Transverse colon (tissue), 4 donors: ENCODE measurements at regions not wholly inside any gene's neighbourhood (a gene's known extent, or its start where the extent isn't known, plus 50 kb on each side); places are given as distances from the start of the nearest gene placed in this dataset.

Source experiments
- DNase-seq: peaks from one replicate; pipeline ENCODE4 v3.0.0-alpha.2; 2019
- H3K27ac ChIP-seq, 4 donors: fragments of 200-600 bp; sonication (generic); 2 replicates each; pipeline ENCODE4 v1.5.1; 2016 to 2018; ENCODE audit warnings: inconsistent platforms in 4 of 4
- H3K27me3 ChIP-seq: fragments of 200-600 bp; sonication (generic); 2 replicates; pipeline ENCODE4 v1.5.1; 2017; ENCODE audit warnings: inconsistent platforms
- H3K36me3 ChIP-seq, 4 donors: fragments of 200-600 bp; sonication (generic); 2 replicates each; pipeline ENCODE4 v1.5.1; 2017 to 2019; ENCODE audit warnings: inconsistent platforms in 4 of 4
- H3K4me1 ChIP-seq, 4 donors: fragments of 200-600 bp; sonication (generic); 2 replicates each; pipeline ENCODE4 v1.5.1; 2017 to 2020; ENCODE audit warnings: inconsistent platforms in 4 of 4
- H3K4me3 ChIP-seq, 4 donors: fragments of 200-600 bp; sonication (generic); 1 replicate in 1 of 4; 2 replicates in 3 of 4; pipeline versions ENCODE4 v1.5.1 to v1.6.1; 2017 to 2019; ENCODE audit warnings: inconsistent platforms in 4 of 4
- H3K9me3 ChIP-seq, 2 donors: fragments of 200-600 bp; sonication (generic); 2 replicates each; pipeline ENCODE4 v1.5.1; 2017 to 2019; ENCODE audit warnings: inconsistent platforms in 2 of 2
- EP300 ChIP-seq: sonication (generic); formaldehyde crosslinking; IDR thresholded peaks from one replicate; pipeline ENCODE4 v1.6.1; 2017; ENCODE audit warnings: antibody characterized with exemption, low read depth
- POLR2A ChIP-seq: fragments of 450-650 bp; IDR thresholded peaks from one replicate; pipeline ENCODE4 v1.6.1; 2016; ENCODE audit warnings: antibody characterized with exemption, mild to moderate bottlenecking, moderate library complexity
- POLR2AphosphoS5 ChIP-seq, 3 donors: sonication (generic); formaldehyde crosslinking; IDR thresholded peaks; one replicate each; pipeline ENCODE4 v1.6.1; 2016; ENCODE audit warnings: antibody characterized with exemption in 3 of 3
- WGBS, 2 donors: methylation state at CpG; one replicate each; pipeline ENCODE4 v1.1.5; 2018; ENCODE audit warnings: low coverage in 1 of 2; 5-methylcytosine and 5-hydroxymethylcytosine counted together
- in situ Hi-C, 4 donors: fragments of 200-750 bp; cut with MboI; loops; one replicate each; pipeline versions ENCODE4 v1.15.0 to v1.15.1; 2017; ENCODE audit warnings: low sequenced_read_pairs in 3 of 4, low pct_ligation_motif_present in 1 of 4, low pct_unique_long_range_greater_than_20kb in 1 of 4
- intact Hi-C: fragments of 100-400 bp; cut with DNase I; formaldehyde crosslinking; loops from one replicate; pipeline ENCODE4 v1.15.1; 2023; ENCODE audit warnings: low total_unique reads
- TF ChIP-seq, protein P1 (sequence below), 5 experiments: fragments of 200-600 bp in 3 of 5; fragments of 450-650 bp in 2 of 5; sonication (generic) in 3 of 5; IDR thresholded peaks; 1 replicate in 2 of 5; 2 replicates in 3 of 5; pipeline ENCODE4 v1.5.1; 2016 to 2017; ENCODE audit warnings: antibody characterized with exemption in 5 of 5, inconsistent platforms in 3 of 5, mild to moderate bottlenecking in 2 of 5, moderate library complexity in 1 of 5

DNA sequence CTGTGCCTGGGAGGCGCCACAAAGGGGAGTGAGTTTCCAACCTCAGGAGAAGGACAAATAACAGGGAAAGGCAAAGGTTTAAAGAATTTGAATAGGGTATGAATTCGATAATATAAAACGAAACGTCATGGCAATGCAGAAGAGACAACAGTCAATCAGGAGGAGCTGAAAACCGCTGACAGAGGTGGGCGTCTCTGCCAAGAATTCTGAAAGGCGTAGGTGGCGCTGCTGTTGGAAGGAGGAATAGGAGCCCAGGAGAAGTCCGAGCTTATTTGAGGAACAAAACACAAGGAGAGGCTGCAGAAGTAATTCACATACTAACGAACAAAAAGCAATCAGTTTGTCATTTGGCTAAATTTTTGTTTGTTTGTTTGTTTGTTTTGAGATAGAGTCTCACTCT, 485.8 kb upstream of the POU3F3 start:
- TF ChIP-seq EP300 (no peak), POLR2AphosphoS5 (IDR thresholded peaks at IDR 0.05) (no peak), POLR2A (no peak)
- TF ChIP-seq, protein P1, sequence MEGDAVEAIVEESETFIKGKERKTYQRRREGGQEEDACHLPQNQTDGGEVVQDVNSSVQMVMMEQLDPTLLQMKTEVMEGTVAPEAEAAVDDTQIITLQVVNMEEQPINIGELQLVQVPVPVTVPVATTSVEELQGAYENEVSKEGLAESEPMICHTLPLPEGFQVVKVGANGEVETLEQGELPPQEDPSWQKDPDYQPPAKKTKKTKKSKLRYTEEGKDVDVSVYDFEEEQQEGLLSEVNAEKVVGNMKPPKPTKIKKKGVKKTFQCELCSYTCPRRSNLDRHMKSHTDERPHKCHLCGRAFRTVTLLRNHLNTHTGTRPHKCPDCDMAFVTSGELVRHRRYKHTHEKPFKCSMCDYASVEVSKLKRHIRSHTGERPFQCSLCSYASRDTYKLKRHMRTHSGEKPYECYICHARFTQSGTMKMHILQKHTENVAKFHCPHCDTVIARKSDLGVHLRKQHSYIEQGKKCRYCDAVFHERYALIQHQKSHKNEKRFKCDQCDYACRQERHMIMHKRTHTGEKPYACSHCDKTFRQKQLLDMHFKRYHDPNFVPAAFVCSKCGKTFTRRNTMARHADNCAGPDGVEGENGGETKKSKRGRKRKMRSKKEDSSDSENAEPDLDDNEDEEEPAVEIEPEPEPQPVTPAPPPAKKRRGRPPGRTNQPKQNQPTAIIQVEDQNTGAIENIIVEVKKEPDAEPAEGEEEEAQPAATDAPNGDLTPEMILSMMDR (IDR thresholded peaks at IDR 0.05), result no peak
- in situ Hi-C loops (no loop called here), intact Hi-C loops (no loop called here)
- no peaks in the 10 kb centered on the region for H3K27me3 ChIP-seq
- no peaks in the 10 kb centered on the region for H3K4me1 ChIP-seq
- no peaks in the 10 kb centered on the region for H3K36me3 ChIP-seq
- 86 to 87% methylated on average over 10 of the region's 10 CpGs for WGBS, 2 donors
- H3K9me3 ChIP-seq, result no peaks in the 10 kb centered on the region
- H3K4me3 ChIP-seq, result no peak overlapping the region
- no peak for DNase-seq
- no peak overlapping the region for H3K27ac ChIP-seq

DNA sequence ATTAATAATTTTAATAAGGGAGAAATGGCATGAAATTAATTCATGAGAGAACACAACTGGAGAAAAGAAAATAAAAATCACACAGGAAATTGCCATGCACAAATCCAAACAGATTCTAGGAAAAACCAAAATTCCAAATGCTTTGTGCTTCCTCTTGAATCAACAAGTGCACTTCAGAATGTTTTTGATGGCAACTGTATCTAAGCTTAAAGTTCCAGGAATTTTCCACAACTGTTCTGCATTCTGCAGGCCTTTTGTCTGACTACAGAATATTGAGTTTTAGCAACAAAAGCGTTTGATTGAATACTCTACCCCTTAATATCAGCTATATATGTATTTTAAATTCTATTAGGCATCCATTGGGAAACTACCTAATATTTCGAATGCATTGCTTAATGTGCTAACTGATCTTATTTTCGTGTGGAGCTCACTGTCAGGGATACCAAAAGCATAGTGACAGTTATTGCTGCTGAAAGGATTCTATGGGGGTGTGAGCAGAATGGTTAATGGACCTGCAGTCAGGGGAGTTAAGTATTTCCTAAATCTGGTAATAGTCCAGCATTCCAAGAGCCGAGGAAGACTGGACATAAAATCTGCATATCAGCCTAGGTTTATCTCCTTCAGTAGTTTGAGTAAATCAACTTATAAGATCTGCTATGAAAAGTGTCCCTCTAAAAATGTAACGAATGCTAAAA, 482.7 kb upstream of the POU3F3 start:
- in situ Hi-C loops (no loop called here), intact Hi-C loops (no loop called here)
- no peak for TF ChIP-seq EP300
- no peak for TF ChIP-seq POLR2A
- no peak for TF ChIP-seq POLR2AphosphoS5 (IDR thresholded peaks at IDR 0.05)
- TF ChIP-seq, protein P1 (IDR thresholded peaks at IDR 0.05), result no peak
- no peak overlapping the region for H3K27ac ChIP-seq
- 65 to 67% methylated on average over 4 to 5 of the region's 5 CpGs for WGBS, 2 donors
- DNase-seq, result no peak
- no peaks in the 10 kb centered on the region for H3K4me1 ChIP-seq
- no peak overlapping the region for H3K4me3 ChIP-seq
- H3K9me3 ChIP-seq, result no peaks in the 10 kb centered on the region
- no peaks in the 10 kb centered on the region for H3K27me3 ChIP-seq
- no peaks in the 10 kb centered on the region for H3K36me3 ChIP-seq

DNA sequence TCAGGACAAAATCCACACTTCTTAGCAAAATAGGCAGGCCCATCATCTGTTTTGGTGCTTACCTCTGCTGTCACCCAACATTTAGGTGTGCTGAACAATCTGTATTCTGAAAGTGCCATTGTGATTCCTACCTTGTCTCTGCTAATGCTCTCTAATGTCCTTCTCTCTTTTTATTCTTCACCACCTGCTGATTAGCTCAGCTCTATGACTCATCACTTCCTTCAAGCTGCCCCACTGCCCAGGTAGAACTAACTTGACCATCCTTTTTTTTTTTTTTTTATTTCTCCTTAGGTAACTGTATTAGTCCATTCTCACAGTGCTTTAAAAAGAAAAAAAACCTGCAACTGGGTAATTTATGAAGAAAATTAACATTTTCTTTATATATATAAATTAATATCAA, 478.7 kb upstream of the POU3F3 start:
- no peaks in the 10 kb centered on the region for H3K36me3 ChIP-seq
- intact Hi-C loops, result no loop called here
- H3K4me1 ChIP-seq, result no peaks in the 10 kb centered on the region
- H3K9me3 ChIP-seq, result no peaks in the 10 kb centered on the region
- TF ChIP-seq EP300 (no peak), POLR2AphosphoS5 (IDR thresholded peaks at IDR 0.05) (no peak)
- TF ChIP-seq, protein P1 (IDR thresholded peaks at IDR 0.05), result no peak
- H3K27ac ChIP-seq, result no peak overlapping the region
- in situ Hi-C loops, result no loop called here
- no peak for DNase-seq
- no peak overlapping the region for H3K4me3 ChIP-seq
- no peaks in the 10 kb centered on the region for H3K27me3 ChIP-seq

DNA sequence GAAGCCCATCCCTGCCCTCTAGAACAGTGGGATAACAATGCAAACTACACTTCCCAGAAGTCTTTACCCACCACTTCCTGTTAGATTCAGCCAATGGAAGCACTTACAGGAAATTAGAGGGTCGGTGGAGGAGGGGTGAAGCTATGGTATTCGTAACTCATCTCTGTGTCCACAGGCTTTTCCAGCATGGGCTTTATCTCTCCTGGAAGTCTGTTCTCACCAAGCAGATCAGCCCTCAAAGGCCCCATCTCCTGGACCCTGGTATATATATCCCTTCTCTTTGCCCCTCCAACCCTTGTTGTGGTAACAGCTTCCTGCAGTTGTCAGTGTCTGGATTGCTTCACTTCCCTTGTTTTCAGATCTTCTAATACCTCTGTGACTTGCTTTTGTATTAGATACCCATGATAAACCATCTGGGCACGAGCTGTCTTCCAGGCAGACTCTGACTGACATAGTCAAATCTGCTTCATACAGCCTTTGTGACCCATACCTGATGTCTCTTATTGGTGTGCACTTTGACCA, 475.0 kb upstream of the POU3F3 start:
- peak overlapping the region in 3 of 4 donors; percentile 25 to 42 (median 27) for H3K4me3 ChIP-seq
- peak; percentile 12 for DNase-seq
- in situ Hi-C loops, result no loop called here

More for the DNA sequence above, 475.0 kb upstream of the POU3F3 start:
- Histone ChIP-seq H3K36me3 (no peaks in the 10 kb centered on the region), H3K4me1 (no peaks in the 10 kb centered on the region), H3K27me3 (no peaks in the 10 kb centered on the region), H3K9me3 (no peaks in the 10 kb centered on the region), H3K27ac (no peak overlapping the region)
- intact Hi-C loops, result no loop called here
- TF ChIP-seq, protein P1 (IDR thresholded peaks at IDR 0.05), result no peak
- WGBS, 2 donors, result 11 to 17% methylated on average over 1 to 3 of the region's 3 CpGs
